Ovary (tissue), 3 donors: ENCODE measurements at regions not wholly inside any gene's neighbourhood (a gene's known extent, or its start where the extent isn't known, plus 50 kb on each side); places are given as distances from the start of the nearest gene placed in this dataset.

ENCODE experiments used
- CTCF ChIP-seq, 3 donors: fragments of 450-650 bp in 2 of 3; fragments of 200-600 bp in 1 of 3; IDR thresholded peaks; one replicate each; pipeline versions ENCODE4 v1.5.1 to v1.8.0; 2016 to 2022; ENCODE audit warnings: antibody characterized with exemption in 3 of 3, mild to moderate bottlenecking in 1 of 3
- POLR2A ChIP-seq: fragments of 450-650 bp; IDR thresholded peaks from one replicate; pipeline ENCODE4 v1.6.1; 2017; ENCODE audit warnings: antibody characterized with exemption, mild to moderate bottlenecking, moderate library complexity
- donor health status: DM: no; HTN: no; CAD: no.

- TF ChIP-seq POLR2A (no peak), CTCF (IDR thresholded peaks at IDR 0.05) (no peak)
Observed at GRCh38 chr2:195582188-195582587, 74.8 kb upstream of the SLC39A10 start.
